ENCODE measurements at regions not wholly inside any gene's neighbourhood (a gene's known extent, or its start where the extent isn't known, plus 50 kb on each side); places are given as distances from the start of the nearest gene placed in this dataset.
"Not testable (repeated sequence)": the region's sequence is repeated elsewhere in the genome, so short reads cannot be mapped to it uniquely, and the experiment has no call there.

DNA sequence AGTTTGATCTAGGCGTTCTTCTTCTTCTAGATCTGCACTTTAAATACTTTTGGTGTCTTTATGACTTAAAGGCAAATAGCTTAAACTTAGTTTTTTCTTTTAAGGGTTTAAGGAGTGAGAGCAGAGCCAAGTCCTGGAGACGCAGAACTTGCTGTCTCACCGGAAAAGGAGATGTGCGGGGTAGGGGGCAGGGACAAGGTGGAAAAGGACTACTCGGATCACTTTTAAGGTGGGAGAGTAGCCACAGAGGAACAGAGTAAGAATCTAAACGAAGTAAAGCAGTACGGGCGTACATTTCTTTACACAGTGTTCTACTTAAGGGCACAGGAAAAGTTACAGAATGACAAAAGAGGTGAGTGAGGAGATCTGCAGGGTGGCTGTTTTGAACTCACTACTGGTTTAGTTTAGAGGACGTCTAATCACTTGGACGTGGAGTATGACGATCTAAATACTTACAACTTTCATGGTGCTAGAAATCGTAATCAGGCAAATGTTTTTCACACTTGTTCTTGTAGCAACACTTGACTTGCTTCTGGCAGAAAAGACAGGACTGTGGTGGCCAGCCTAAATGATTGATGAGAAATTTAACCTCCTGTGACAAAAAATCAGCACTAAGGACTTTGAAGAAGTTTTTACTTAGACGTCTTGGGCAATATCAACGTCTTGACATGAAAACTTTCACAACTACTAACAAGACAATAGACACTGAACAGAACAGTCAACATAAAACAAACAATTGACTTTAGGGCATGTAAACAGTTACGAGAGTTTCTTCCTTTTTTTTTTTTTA is 127.0 kb downstream of the ART5 start:
- peaks cover 0 to 10% (median 0%) of the 10 kb centered on the region in 12 donors for H3K9me3 ChIP-seq
- DNase-seq; H3K4me3 ChIP-seq; H3K27ac ChIP-seq; H3K36me3 ChIP-seq; H3K4me1 ChIP-seq; intact Hi-C loops (cut with DNase I); ATAC-seq: not testable (repeated sequence)
- 49 to 55% (median 54%) methylated on average over 15 of the region's 15 CpGs for WGBS, 4 donors
- H3K27me3 ChIP-seq = peaks cover 0 to 24% (median 0%) of the 10 kb centered on the region in 9 donors

DNA sequence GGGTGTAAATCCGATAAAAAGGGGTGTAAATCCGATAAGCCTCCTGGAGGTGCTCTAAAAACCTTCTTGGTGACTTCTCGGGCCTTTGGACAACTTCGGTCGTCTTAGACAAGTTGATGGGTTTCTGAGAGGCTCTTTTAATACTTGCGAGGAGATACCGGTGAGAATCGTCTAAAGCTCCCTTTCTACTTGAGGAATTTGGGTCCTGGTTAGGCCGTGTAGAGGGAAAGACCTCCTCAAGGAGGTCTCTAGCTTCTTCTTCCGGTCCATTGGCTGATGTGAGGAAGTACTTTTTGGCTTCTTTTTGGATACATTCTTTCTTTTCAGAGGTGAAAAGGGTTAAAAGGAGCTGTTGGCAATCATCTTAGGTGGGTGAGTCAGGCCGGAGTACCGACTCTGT is 128.5 kb downstream of the ART5 start:
- H3K4me1 ChIP-seq; H3K27ac ChIP-seq; DNase-seq; H3K36me3 ChIP-seq; ATAC-seq; intact Hi-C loops (cut with DNase I); H3K9me3 ChIP-seq: not testable (repeated sequence)
- peaks cover 0 to 28% (median 0%) of the 10 kb centered on the region in 9 donors for H3K27me3 ChIP-seq
- H3K4me3 ChIP-seq = peak overlapping the region in 8 of 12 donors; percentile 10 to 58 (median 38)
- WGBS, 4 donors = 40 to 61% (median 46%) methylated on average over 10 to 11 of the region's 12 CpGs

DNA sequence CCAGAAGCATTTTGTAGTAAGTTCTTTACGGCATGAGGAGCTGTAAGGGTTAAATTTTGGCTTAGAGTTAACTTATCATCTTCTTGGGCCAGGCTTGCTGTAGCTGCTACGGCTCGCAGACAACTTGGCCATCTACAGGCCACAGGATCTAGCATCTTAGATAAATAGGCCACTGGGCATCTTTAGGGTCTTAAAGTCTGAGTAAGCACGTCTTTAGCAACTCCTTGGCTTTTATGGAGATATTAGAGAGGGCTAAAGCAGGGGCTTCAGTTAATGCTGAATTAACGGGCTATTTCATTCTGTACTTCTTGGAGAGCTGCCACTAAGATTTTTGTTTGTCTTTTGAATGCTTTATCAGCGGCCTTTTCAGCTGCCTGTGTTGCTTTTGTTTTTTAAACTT is 129.0 kb downstream of the ART5 start:
- H3K4me1 ChIP-seq; H3K36me3 ChIP-seq; intact Hi-C loops (cut with DNase I); H3K27ac ChIP-seq; ATAC-seq; H3K9me3 ChIP-seq; DNase-seq: not testable (repeated sequence)
- peak overlapping the region in 8 of 12 donors; percentile 10 to 58 (median 38) for H3K4me3 ChIP-seq
- peaks cover 0 to 28% (median 0%) of the 10 kb centered on the region in 9 donors for H3K27me3 ChIP-seq
- WGBS, 4 donors = 19 to 32% (median 25%) methylated on average over 6 of the region's 6 CpGs

DNA sequence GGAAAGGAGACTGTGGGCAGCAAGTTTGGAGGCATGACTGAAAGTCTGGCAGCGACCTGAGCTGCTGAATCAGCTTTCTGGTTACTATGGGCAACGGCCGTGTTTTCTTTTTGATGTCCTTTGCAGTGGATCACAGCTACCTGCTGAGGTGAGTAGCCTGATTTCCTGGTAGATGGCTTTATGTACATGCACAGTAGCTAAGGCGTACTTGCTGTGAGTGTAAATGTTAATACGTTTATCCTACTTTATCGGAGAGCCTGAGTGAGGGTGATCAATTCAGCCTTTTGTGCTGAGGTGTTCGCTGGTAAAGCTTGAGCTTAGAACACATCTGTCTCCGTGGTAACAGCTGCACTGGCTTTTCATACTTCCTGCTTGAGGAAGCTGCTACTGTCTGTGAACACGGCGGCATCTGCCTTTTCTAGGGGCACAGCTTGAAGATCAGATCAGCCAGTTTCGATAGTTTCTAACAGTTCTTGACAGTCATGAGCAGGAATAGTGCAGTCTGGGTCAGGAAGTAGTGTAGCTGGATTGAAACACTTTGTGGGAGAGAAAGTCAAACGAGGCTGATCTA is 129.6 kb downstream of the ART5 start:
- H3K36me3 ChIP-seq; DNase-seq; H3K9me3 ChIP-seq; H3K4me1 ChIP-seq; intact Hi-C loops (cut with DNase I); ATAC-seq: not testable (repeated sequence)
- Histone ChIP-seq H3K27ac (peak overlapping the region in 1 of 12 donors; percentile 53), H3K4me3 (peak overlapping the region in 8 of 12 donors; percentile 29 to 58 (median 38)), H3K27me3 (peaks cover 0 to 28% (median 0%) of the 10 kb centered on the region in 9 donors)
- 17 to 24% (median 22%) methylated on average over 10 to 12 of the region's 12 CpGs for WGBS, 4 donors

DNA sequence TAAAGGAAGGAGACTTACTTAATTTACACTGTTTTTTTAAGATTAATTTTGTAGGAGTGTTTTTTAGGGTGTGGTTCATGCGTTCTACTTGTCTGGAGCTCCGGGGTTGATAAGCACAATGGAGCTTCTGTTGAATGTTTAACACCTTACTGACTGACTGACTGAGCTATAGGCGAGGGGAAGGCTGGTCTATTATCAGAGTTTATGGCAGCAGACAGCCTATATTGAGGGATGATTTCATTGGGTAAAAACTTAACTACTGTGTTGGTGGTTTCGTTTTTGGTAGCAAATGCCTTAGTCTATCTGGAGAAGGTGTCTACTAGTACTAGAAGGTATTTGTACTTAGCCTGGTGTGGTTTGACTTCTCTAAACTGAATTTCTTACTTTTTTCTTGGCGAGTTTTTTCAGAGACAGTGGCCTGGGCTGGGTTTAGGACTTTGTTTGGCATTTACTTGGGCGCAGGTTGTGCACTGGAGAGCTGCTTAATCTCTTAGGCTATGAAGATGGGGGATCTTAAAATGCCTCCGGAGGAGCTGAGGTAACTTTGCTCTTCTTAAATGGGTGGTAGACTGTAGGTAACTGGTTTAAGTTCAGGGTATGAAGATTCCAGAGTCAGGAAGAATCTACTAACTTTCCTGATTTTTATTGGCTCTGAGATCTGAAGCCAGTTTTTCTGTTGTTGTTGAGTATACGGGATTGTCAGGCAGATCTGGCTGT is 130.2 kb downstream of the ART5 start:
- H3K36me3 ChIP-seq; DNase-seq; H3K4me1 ChIP-seq; ATAC-seq; intact Hi-C loops (cut with DNase I); H3K9me3 ChIP-seq: not testable (repeated sequence)
- Histone ChIP-seq H3K27me3 (peaks cover 0 to 28% (median 0%) of the 10 kb centered on the region in 9 donors), H3K27ac (peak overlapping the region in 3 of 12 donors; percentile 22 to 53 (median 34)), H3K4me3 (peak overlapping the region in 8 of 12 donors; percentile 29 to 58 (median 38))
- 24 to 29% (median 27%) methylated on average over 8 of the region's 8 CpGs for WGBS, 4 donors

DNA sequence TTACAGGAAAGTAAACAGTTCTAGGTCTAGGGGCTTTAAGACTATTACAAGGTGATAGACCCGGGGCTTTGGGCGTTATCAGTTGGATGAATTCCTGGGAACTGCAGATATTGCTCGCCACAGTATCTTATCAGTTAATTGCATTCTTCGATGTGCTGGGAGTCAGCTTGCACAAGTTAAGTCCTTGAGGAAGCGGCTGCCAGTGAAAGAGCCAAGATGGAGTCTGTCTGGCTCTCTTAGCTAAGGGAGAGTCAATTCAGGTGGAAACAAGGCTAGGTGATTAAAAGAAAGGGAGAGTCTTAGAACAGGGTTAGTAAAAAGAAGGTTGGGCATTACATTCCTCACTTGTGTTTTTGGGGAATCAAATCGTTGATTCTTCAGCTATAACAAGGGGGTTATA is 130.6 kb upstream of the ZNF195 start:
- 30 to 38% (median 34%) methylated on average over 6 of the region's 6 CpGs for WGBS, 4 donors
- H3K4me3 ChIP-seq; intact Hi-C loops (cut with DNase I): not testable (repeated sequence)

DNA sequence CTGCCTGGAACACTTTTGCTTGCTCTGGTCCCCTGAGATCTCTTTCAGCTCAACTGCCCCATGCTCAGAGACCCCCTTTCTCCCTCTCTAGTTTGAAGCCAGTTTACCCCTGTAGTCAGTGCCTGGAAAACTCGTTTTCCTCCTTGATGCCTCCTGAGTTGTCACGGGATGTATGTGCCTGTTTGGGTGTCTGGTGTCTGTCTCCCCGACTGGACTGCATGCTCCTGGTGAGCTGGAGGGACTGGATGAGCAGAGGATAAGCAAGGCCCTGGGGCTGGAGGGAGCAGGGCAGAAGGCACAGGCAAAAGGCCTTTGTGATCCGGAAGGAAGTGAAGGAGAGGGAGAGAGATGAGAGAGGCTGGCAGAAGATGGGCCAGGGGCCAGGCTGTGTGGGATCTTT is 120.3 kb upstream of the ZNF195 start:
- H3K27ac ChIP-seq; H3K4me1 ChIP-seq; H3K36me3 ChIP-seq; ATAC-seq; H3K4me3 ChIP-seq; intact Hi-C loops (cut with DNase I); H3K27me3 ChIP-seq; H3K9me3 ChIP-seq; DNase-seq: not testable (repeated sequence)
- WGBS, 4 donors = 51 to 62% (median 60%) methylated on average over 4 of the region's 4 CpGs

More for the DNA sequence above, 130.6 kb upstream of the ZNF195 start:
- not testable (repeated sequence) for H3K4me1 ChIP-seq, H3K36me3 ChIP-seq, H3K9me3 ChIP-seq, ATAC-seq, H3K27ac ChIP-seq, DNase-seq
- peaks cover 0 to 24% (median 0%) of the 10 kb centered on the region in 9 donors for H3K27me3 ChIP-seq

DNA sequence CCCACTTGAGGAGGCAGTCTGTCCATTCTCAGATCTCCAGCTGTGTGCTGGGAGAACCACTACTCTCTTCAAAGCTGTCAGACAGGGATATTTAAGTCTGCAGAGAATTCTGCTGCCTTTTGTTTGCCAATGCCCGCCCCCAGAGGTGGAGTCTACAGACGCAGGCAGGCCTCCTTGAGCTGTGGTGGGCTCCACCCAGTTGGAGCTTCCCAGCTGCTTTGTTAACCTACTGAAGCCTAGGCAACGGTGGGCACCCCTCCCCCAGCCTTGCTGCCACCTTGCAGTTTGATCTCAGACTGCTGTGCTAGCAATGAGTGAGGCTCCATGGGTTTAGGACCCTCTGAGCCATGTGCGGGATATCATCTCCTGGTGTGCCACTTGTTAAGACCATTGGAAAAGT is 119.4 kb upstream of the ZNF195 start:
- H3K36me3 ChIP-seq; DNase-seq; H3K9me3 ChIP-seq; intact Hi-C loops (cut with DNase I); ATAC-seq; H3K27me3 ChIP-seq; H3K4me3 ChIP-seq; H3K27ac ChIP-seq; H3K4me1 ChIP-seq: not testable (repeated sequence)
- WGBS, 4 donors = 50 to 78% (median 65%) methylated on average over 2 to 4 of the region's 4 CpGs

DNA sequence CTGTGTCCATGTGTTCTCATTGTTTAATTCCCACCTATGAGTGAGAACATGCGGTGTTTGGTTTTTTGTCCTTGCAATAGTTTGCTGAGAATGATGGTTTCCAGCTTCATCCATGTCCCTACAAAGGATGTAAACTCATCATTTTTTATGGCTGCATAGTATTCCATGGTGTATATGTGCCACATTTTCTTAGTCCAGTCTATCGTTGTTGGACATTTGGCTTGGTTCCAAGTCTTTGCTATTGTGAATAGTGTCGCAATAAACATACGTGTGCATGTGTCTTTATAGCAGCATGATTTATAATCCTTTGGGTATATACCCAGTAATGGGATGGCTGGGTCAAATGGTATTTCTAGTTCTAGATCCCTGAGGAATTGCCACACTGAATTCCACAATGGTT is 114.2 kb upstream of the ZNF195 start:
- H3K27me3 ChIP-seq; H3K36me3 ChIP-seq; intact Hi-C loops (cut with DNase I); DNase-seq; H3K4me3 ChIP-seq; H3K27ac ChIP-seq; H3K4me1 ChIP-seq; H3K9me3 ChIP-seq; ATAC-seq: not testable (repeated sequence)
- WGBS, 4 donors = 79 to 94% (median 84%) methylated on average over 3 to 4 of the region's 4 CpGs

All from heart left ventricle (tissue), 16 donors.